Calu3 (cell line): ENCODE measurements at regions not wholly inside any gene's neighbourhood (a gene's known extent, or its start where the extent isn't known, plus 50 kb on each side); places are given as distances from the start of the nearest gene placed in this dataset.

Experiments used
- BruUV-seq: library from RNA; stranded (reverse); fragments of 400-500 nt; replicated peaks from 2 replicates; lab custom pipeline; 2021; lab: Mats Ljungman, UMichigan
- CTCF ChIA-PET: fragments of 300-600 bp; sonication (Branson Sonifier 250); formaldehyde crosslinking; loops from one replicate; lab custom pipeline; 2022; ENCODE audit warnings: antibody characterized with exemption; lab: Charles Lee
- DNase-seq: peaks from one replicate; pipeline ENCODE4 v3.0.0; 2022
- H3K27ac Mint-ChIP-seq: one replicate; pipeline ENCODE4 v1.8.0; 2022; ENCODE audit warnings: mixed read lengths; ENCODE audit not compliant: unreplicated experiment
- H3K27me3 Mint-ChIP-seq: one replicate; pipeline ENCODE4 v1.8.0; 2022; ENCODE audit warnings: mixed read lengths; ENCODE audit not compliant: unreplicated experiment
- H3K36me3 Mint-ChIP-seq: one replicate; pipeline ENCODE4 v1.8.0; 2022; ENCODE audit warnings: mild to moderate bottlenecking, moderate library complexity, mixed read lengths; ENCODE audit not compliant: insufficient read depth, unreplicated experiment
- H3K4me1 Mint-ChIP-seq: one replicate; pipeline ENCODE4 v1.8.0; 2022; ENCODE audit warnings: mild to moderate bottlenecking, low read depth, mixed read lengths; ENCODE audit not compliant: unreplicated experiment
- H3K4me3 Mint-ChIP-seq: one replicate; pipeline ENCODE4 v1.8.0; 2022; ENCODE audit warnings: mild to moderate bottlenecking, low read depth, moderate library complexity, mixed read lengths; ENCODE audit not compliant: unreplicated experiment
- H3K9me3 Mint-ChIP-seq: one replicate; pipeline ENCODE4 v1.8.0; 2022; ENCODE audit warnings: low read depth, mixed read lengths; ENCODE audit not compliant: unreplicated experiment
- intact Hi-C: fragments of 100-400 bp; cut with micrococcal nuclease; formaldehyde crosslinking; loops from one replicate; pipeline ENCODE4 v1.10.0; 2022; ENCODE audit not compliant: unreplicated experiment
- TF ChIP-seq, protein P1 (sequence below): fragments of 200-600 bp; IDR thresholded peaks from one replicate; pipeline ENCODE4 v1.8.0; 2022; ENCODE audit warnings: antibody characterized with exemption; ENCODE audit not compliant: unreplicated experiment

DNA sequence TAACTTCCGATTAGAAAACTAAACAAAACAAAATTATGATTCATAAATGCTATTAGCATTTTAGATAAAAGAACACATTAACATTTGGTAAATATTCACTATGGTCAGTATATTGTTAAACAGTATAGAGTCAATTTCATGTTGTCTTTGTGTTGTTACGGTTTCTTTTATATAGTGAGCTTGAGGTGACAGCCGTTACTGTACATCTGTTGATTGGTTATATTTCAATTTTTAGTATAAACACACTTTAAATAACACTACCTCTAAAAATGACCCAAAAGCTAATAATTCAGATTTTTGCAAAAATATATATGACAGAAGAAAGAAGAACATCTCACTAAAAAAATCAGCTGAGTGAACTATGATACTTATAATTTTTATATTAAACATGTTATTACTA is 249.0 kb upstream of the LUZP2 start:
- H3K36me3 Mint-ChIP-seq, result no peaks in the 10 kb centered on the region
- TF ChIP-seq, protein P1, sequence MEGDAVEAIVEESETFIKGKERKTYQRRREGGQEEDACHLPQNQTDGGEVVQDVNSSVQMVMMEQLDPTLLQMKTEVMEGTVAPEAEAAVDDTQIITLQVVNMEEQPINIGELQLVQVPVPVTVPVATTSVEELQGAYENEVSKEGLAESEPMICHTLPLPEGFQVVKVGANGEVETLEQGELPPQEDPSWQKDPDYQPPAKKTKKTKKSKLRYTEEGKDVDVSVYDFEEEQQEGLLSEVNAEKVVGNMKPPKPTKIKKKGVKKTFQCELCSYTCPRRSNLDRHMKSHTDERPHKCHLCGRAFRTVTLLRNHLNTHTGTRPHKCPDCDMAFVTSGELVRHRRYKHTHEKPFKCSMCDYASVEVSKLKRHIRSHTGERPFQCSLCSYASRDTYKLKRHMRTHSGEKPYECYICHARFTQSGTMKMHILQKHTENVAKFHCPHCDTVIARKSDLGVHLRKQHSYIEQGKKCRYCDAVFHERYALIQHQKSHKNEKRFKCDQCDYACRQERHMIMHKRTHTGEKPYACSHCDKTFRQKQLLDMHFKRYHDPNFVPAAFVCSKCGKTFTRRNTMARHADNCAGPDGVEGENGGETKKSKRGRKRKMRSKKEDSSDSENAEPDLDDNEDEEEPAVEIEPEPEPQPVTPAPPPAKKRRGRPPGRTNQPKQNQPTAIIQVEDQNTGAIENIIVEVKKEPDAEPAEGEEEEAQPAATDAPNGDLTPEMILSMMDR, result no peak
- CTCF ChIA-PET, result no interaction called here

DNA sequence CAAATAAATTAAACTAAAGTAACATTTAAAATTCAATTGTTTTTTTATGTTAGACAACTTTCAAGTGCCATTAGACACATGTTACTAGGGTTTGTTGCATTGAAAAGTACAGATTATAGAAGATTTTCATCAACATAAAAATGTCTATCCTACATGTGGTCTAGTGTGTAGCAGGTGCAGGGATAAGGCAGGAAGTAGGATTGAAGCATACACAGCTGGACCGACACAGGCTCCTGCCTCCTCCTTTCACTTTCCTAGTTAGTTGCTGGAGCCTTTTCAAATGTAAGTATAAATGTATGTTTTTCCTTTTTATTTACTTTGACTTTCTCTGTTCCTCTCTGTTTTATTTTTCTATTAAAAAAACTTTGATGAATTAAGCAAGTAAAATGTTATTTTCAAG is 246.9 kb upstream of the LUZP2 start:
- H3K9me3 Mint-ChIP-seq, result no peaks in the 10 kb centered on the region
- no peaks in the 10 kb centered on the region for H3K36me3 Mint-ChIP-seq
- TF ChIP-seq, protein P1, result no peak
- DNase-seq, result no peak
- intact Hi-C loops, result loop anchor here (10.0 kb wide), 1 partner anchor 1375 kb away; no protein-coding TSS in a partner anchor
- H3K27ac Mint-ChIP-seq, result no peak overlapping the region
- H3K27me3 Mint-ChIP-seq, result no peaks in the 10 kb centered on the region
- H3K4me1 Mint-ChIP-seq, result peaks cover 11% of the 10 kb centered on the region
- BruUV-seq, result no TSS peak
- CTCF ChIA-PET, result no interaction called here
- H3K4me3 Mint-ChIP-seq, result no peak overlapping the region

More for the DNA sequence above, 249.0 kb upstream of the LUZP2 start:
- Mint-ChIP-seq H3K27ac (no peak overlapping the region), H3K27me3 (no peaks in the 10 kb centered on the region), H3K4me3 (no peak overlapping the region), H3K4me1 (peaks cover 11% of the 10 kb centered on the region), H3K9me3 (no peaks in the 10 kb centered on the region)
- intact Hi-C loops, result loop anchor here (10.0 kb wide), 1 partner anchor 1373 kb away; no protein-coding TSS in a partner anchor
- BruUV-seq, result no TSS peak
- no peak for DNase-seq

DNA sequence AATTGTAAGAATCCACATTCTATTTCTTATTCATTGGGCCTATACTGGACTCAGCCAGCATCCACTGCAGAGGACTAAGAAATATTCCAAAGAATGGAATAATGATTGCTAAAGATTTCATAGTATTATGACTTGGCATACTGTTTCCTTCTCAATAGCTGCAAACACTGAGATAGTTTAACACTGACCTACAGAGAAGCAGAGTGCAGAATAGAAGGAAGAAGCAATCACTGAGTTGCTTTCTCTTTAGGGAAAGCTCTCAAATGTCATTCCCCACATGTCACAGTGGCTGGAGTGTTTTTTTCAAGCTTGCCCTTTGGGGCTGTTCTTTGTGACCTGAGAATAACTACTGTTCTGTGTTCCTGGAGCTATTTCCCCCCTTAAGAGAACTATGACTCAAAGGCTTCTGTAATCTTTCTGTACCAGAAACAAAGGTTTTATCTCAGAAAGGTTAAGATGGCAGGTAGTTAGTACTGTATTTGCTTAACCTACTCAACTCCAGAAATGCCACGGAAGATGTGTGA is 243.6 kb upstream of the LUZP2 start:
- H3K4me1 Mint-ChIP-seq, result peaks cover 11% of the 10 kb centered on the region
- no peak for DNase-seq
- no peak overlapping the region for H3K27ac Mint-ChIP-seq
- no peaks in the 10 kb centered on the region for H3K27me3 Mint-ChIP-seq
- CTCF ChIA-PET, result interaction anchor here (0.5 to 0.6 kb wide), 2 partner anchors 381 to 1180 kb away, joined by 3 to 4 read pairs; no protein-coding TSS in a partner anchor
- H3K9me3 Mint-ChIP-seq, result no peaks in the 10 kb centered on the region
- BruUV-seq, result no TSS peak
- H3K4me3 Mint-ChIP-seq, result no peak overlapping the region
- no peaks in the 10 kb centered on the region for H3K36me3 Mint-ChIP-seq
- intact Hi-C loops, result no loop called here
- TF ChIP-seq, protein P1, result no peak

DNA sequence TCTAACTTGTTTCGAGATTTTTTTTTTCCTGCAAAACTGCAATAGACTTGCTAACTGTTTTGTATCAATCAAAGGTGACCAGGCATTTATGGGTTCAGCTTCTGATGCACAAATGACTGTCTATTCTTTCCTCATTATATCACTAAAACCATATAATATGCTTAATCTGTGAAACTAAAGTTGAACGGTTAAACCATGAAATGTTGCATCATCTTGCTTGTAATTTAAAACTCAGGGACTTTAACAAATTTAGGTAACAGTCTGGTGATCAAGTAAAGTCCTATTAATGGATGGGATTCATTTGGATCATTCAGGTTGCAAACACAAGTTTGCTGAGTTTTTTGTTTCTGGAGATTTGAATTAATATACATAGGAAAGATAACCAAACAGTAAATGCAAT is 232.0 kb upstream of the LUZP2 start:
- H3K36me3 Mint-ChIP-seq, result no peaks in the 10 kb centered on the region
- H3K4me3 Mint-ChIP-seq, result no peak overlapping the region
- no TSS peak for BruUV-seq
- H3K9me3 Mint-ChIP-seq, result peaks cover 2% of the 10 kb centered on the region
- TF ChIP-seq, protein P1, result no peak
- no peaks in the 10 kb centered on the region for H3K27me3 Mint-ChIP-seq
- CTCF ChIA-PET, result no interaction called here
- no peak for DNase-seq
- H3K4me1 Mint-ChIP-seq, result no peaks in the 10 kb centered on the region
- intact Hi-C loops, result no loop called here
- no peak overlapping the region for H3K27ac Mint-ChIP-seq
